ENCODE measurements at regions not wholly inside any gene's neighbourhood (a gene's known extent, or its start where the extent isn't known, plus 50 kb on each side); places are given as distances from the start of the nearest gene placed in this dataset.

GRCh38 chr7:137172105-137172590, 171.4 kb downstream of the PTN start:
- intact Hi-C loops (cut with DNase I, micrococcal nuclease): loop anchor here in 1 of 2 donors (10.0 kb wide), 1 partner anchor 283 kb away; no protein-coding TSS in a partner anchor
- no peak for DNase-seq
- ATAC-seq: no peak

- intact Hi-C loops (cut with DNase I, micrococcal nuclease): loop anchor here in 1 of 2 donors (10.0 kb wide), 1 partner anchor 426 kb away; no protein-coding TSS in a partner anchor
- DNase-seq (peak; percentile 33 to 41), ATAC-seq (peak; percentile 76)
These were observed 174.2 kb downstream of the PTN start for GRCh38 chr7:137169282-137169698.

GRCh38 chr7:137167609-137168008, 175.9 kb downstream of the PTN start:
- DNase-seq: no peak
- intact Hi-C loops (cut with DNase I, micrococcal nuclease): loop anchor here in 1 of 2 donors (10.0 kb wide), 1 partner anchor 427 kb away; no protein-coding TSS in a partner anchor
- ATAC-seq: no peak

GRCh38 chr7:137166363-137166762, 177.2 kb downstream of the PTN start:
- intact Hi-C loops (cut with DNase I, micrococcal nuclease): loop anchor here in 1 of 2 donors (10.0 kb wide), 1 partner anchor 428 kb away; no protein-coding TSS in a partner anchor
- ATAC-seq: no peak
- DNase-seq: no peak

- intact Hi-C loops (cut with DNase I, micrococcal nuclease): loop anchor here in 1 of 2 donors (10.0 kb wide), 1 partner anchor 429 kb away; no protein-coding TSS in a partner anchor
- DNase-seq (no peak), ATAC-seq (no peak)
These were observed 177.7 kb downstream of the PTN start for GRCh38 chr7:137165786-137166185.

GRCh38 chr7:137165241-137165640, 178.3 kb downstream of the PTN start:
- DNase-seq (no peak), ATAC-seq (no peak)
- intact Hi-C loops (cut with DNase I, micrococcal nuclease): loop anchor here in 1 of 2 donors (10.0 kb wide), 1 partner anchor 430 kb away; no protein-coding TSS in a partner anchor

- intact Hi-C loops (cut with DNase I, micrococcal nuclease): loop anchor here in 1 of 2 donors (10.0 kb wide), 1 partner anchor 431 kb away; no protein-coding TSS in a partner anchor
These were observed 179.3 kb downstream of the PTN start for GRCh38 chr7:137164251-137164650.

GRCh38 chr7:137160236-137160635, 183.3 kb downstream of the PTN start:
- no peak for DNase-seq
- intact Hi-C loops (cut with DNase I, micrococcal nuclease): loop anchor here in 1 of 2 donors (10.0 kb wide), 1 partner anchor 435 kb away; no protein-coding TSS in a partner anchor
- no peak for ATAC-seq

More at GRCh38 chr7:137164251-137164650, 179.3 kb downstream of the PTN start:
- ATAC-seq (no peak), DNase-seq (no peak)

- ATAC-seq (no peak), DNase-seq (no peak)
- intact Hi-C loops (cut with DNase I, micrococcal nuclease): no loop called here
These were observed 186.3 kb downstream of the PTN start for GRCh38 chr7:137157256-137157655.

GRCh38 chr7:137151690-137152052, 191.9 kb downstream of the PTN start:
- DNase-seq (no peak), ATAC-seq (no peak)
- intact Hi-C loops (cut with DNase I, micrococcal nuclease): no loop called here

GRCh38 chr7:137151041-137151689, 192.4 kb downstream of the PTN start:
- ATAC-seq (no peak), DNase-seq (no peak)
- intact Hi-C loops (cut with DNase I, micrococcal nuclease): no loop called here

- DNase-seq: no peak
- intact Hi-C loops (cut with DNase I, micrococcal nuclease): no loop called here
- ATAC-seq: no peak
These were observed 196.2 kb downstream of the PTN start for GRCh38 chr7:137147338-137147720.

GRCh38 chr7:137146552-137147337, 196.8 kb downstream of the PTN start:
- no peak for ATAC-seq
- intact Hi-C loops (cut with DNase I, micrococcal nuclease): no loop called here
- DNase-seq: no peak

GRCh38 chr7:137146012-137146455, 197.5 kb downstream of the PTN start:
- intact Hi-C loops (cut with DNase I, micrococcal nuclease): no loop called here
- ATAC-seq (no peak), DNase-seq (no peak)

GRCh38 chr7:137142376-137142775, 201.2 kb downstream of the PTN start:
- intact Hi-C loops (cut with DNase I, micrococcal nuclease): no loop called here

GRCh38 chr7:137135654-137136350, 207.7 kb downstream of the PTN start:
- intact Hi-C loops (cut with DNase I, micrococcal nuclease): no loop called here
- ATAC-seq (no peak), DNase-seq (no peak)

More at GRCh38 chr7:137142376-137142775, 201.2 kb downstream of the PTN start:
- DNase-seq: no peak
- no peak for ATAC-seq

GRCh38 chr7:137130751-137131158, 212.8 kb downstream of the PTN start:
- ATAC-seq (no peak), DNase-seq (no peak)
- intact Hi-C loops (cut with DNase I, micrococcal nuclease): no loop called here

- intact Hi-C loops (cut with DNase I, micrococcal nuclease): no loop called here
- ATAC-seq (no peak), DNase-seq (no peak)
These were observed 214.5 kb downstream of the PTN start for GRCh38 chr7:137129025-137129424.

- intact Hi-C loops (cut with DNase I, micrococcal nuclease): no loop called here
- DNase-seq: no peak
- ATAC-seq: no peak
These were observed 215.7 kb downstream of the PTN start for GRCh38 chr7:137127806-137128205.

Data from left colon (tissue), 2 donors.